ENCODE measurements at regions not wholly inside any gene's neighbourhood (a gene's known extent, or its start where the extent isn't known, plus 50 kb on each side); places are given as distances from the start of the nearest gene placed in this dataset.
"Not testable (repeated sequence)": the region's sequence is repeated elsewhere in the genome, so short reads cannot be mapped to it uniquely, and the experiment has no call there.

- no peak for TF ChIP-seq PRDM4 (tag by site-specific recombination; IDR thresholded peaks at IDR 0.05)
- TF ChIP-seq ZNF473 (tag by site-specific recombination; IDR thresholded peaks at IDR 0.05): no peak
- TF ChIP-seq ZBTB17 (tag by site-specific recombination; IDR thresholded peaks at IDR 0.05): no peak
Observed at GRCh38 chr7:81143856-81144255, 225.0 kb upstream of the SEMA3C start (continued).

GRCh38 chr7:81141257-81142205 lies 222.7 kb upstream of the SEMA3C start:
- CTCF ChIA-PET; H3K27ac ChIP-seq (ENCODE audit: extremely low read depth, low read depth, low read length); POLR2A ChIA-PET: not testable (repeated sequence)

DNA sequence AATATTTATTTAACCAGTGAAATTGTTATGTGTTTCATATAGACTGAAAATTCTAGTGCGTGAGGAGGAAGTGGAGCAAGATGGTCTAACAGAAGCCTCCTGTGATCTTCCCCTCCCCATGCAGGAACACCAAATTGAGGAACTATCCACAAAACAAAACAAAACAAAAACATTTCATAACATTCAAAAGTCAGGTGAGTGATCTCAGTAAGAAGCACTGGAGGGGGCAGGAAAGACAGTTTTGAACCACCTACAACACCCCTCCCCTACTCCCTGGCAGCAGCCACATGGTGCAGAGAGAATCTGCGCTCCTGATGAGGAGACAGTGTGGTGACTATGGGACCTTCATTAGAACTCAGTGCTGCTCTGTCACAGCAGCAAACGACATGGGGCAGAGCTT lies 221.9 kb upstream of the SEMA3C start:
- Histone ChIP-seq H3K4me1 (ENCODE audit: control insufficient read depth, insufficient read depth, low read length) (no peaks in the 10 kb centered on the region), H3K4me3 (ENCODE audit: low read depth, low read length) (no peak overlapping the region), H3K27ac (ENCODE audit: extremely low read depth, low read depth, low read length) (no peak overlapping the region), H3K9me3 (ENCODE audit: control insufficient read depth, insufficient read depth, low read depth, low read length) (no peaks in the 10 kb centered on the region), H3K36me3 (ENCODE audit: control insufficient read depth in 2 of 2, insufficient read depth in 1 of 2, low read length in 2 of 2) (no peaks in the 10 kb centered on the region)
- ChIA-PET CTCF (no interaction called here), POLR2A (no interaction called here)
- TF ChIP-seq ZNF37A (tag by site-specific recombination; IDR thresholded peaks at IDR 0.05) (no peak), BCL11B (tag by site-specific recombination; IDR thresholded peaks at IDR 0.05; ENCODE audit: low read depth) (no peak), ZNF776 (tag by site-specific recombination; IDR thresholded peaks at IDR 0.05; ENCODE audit: borderline replicate concordance) (no peak), ZNF580 (tag by site-specific recombination; IDR thresholded peaks at IDR 0.05) (no peak), ZNF175 (tag by site-specific recombination; IDR thresholded peaks at IDR 0.05) (no peak), RBAK (tag by site-specific recombination; IDR thresholded peaks at IDR 0.05) (no peak), ZSCAN18 (tag by site-specific recombination; IDR thresholded peaks at IDR 0.05) (no peak), ZSCAN5A (tag by site-specific recombination; IDR thresholded peaks at IDR 0.05) (no peak), ZNF404 (tag by site-specific recombination; IDR thresholded peaks at IDR 0.05) (no peak), ZNF510 (tag by site-specific recombination; IDR thresholded peaks at IDR 0.05; ENCODE audit: insufficient replicate concordance) (no peak), ZNF645 (tag by site-specific recombination; IDR thresholded peaks at IDR 0.05) (no peak), ZNF48 (tag by site-specific recombination; IDR thresholded peaks at IDR 0.05) (no peak), ZFP41 (tag by site-specific recombination; IDR thresholded peaks at IDR 0.05; ENCODE audit: borderline replicate concordance) (no peak), SP3 (tag by site-specific recombination; IDR thresholded peaks at IDR 0.05) (no peak), ZBTB1 (tag by site-specific recombination; IDR thresholded peaks at IDR 0.05) (no peak), GLI4 (tag by site-specific recombination; IDR thresholded peaks at IDR 0.05) (no peak), ZNF837 (tag by site-specific recombination; IDR thresholded peaks at IDR 0.05) (no peak), ZNF350 (tag by site-specific recombination; IDR thresholded peaks at IDR 0.05) (no peak)
- TF ChIP-seq, protein P1, sequence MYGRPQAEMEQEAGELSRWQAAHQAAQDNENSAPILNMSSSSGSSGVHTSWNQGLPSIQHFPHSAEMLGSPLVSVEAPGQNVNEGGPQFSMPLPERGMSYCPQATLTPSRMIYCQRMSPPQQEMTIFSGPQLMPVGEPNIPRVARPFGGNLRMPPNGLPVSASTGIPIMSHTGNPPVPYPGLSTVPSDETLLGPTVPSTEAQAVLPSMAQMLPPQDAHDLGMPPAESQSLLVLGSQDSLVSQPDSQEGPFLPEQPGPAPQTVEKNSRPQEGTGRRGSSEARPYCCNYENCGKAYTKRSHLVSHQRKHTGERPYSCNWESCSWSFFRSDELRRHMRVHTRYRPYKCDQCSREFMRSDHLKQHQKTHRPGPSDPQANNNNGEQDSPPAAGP (tag by site-specific recombination; IDR thresholded peaks at IDR 0.05): no peak

More at GRCh38 chr7:81141257-81142205, 222.7 kb upstream of the SEMA3C start:
- H3K4me1 ChIP-seq (ENCODE audit: control insufficient read depth, insufficient read depth, low read length); H3K36me3 ChIP-seq (ENCODE audit: control insufficient read depth in 2 of 2, insufficient read depth in 1 of 2, low read length in 2 of 2); H3K4me3 ChIP-seq (ENCODE audit: low read depth, low read length); H3K9me3 ChIP-seq (ENCODE audit: control insufficient read depth, insufficient read depth, low read depth, low read length): not testable (repeated sequence)
